ENCODE measurements at regions not wholly inside any gene's neighbourhood (a gene's known extent, or its start where the extent isn't known, plus 50 kb on each side); places are given as distances from the start of the nearest gene placed in this dataset.

DNA sequence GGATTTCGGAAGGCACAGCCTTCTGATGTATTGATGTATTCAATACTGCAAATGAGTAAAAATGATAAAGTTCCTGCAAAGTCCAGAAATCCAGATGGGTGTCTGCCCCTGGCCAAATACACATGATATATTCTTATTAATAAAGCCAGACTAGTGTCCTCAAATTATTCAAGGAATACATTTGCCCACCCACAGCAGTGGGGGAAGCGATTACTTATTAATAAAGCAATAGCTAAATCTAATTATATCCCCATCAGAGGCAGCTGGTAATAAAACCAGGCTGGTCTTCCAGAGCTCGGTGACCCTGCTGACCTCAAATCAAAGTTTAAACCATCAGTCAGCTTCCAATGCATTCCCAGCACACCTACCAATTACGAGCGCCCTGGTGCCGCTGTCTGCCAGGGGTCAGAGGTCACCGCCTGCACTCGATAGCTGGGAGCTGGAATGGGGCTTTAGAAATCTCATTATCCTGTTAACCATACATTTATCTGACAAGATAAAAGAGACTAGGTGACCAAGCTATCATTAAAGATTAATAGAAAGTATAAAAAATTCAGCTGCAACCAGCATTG, 330.3 kb downstream of the UACA start:
- no peak overlapping the region for H3K4me3 ChIP-seq (ENCODE audit: low read length)
- no peak for TF ChIP-seq CTCF (IDR thresholded peaks at IDR 0.05; ENCODE audit: insufficient read depth, low read depth, low read length, missing control alignments)
- no peak for DNase-seq (ENCODE audit: low read depth)

DNA sequence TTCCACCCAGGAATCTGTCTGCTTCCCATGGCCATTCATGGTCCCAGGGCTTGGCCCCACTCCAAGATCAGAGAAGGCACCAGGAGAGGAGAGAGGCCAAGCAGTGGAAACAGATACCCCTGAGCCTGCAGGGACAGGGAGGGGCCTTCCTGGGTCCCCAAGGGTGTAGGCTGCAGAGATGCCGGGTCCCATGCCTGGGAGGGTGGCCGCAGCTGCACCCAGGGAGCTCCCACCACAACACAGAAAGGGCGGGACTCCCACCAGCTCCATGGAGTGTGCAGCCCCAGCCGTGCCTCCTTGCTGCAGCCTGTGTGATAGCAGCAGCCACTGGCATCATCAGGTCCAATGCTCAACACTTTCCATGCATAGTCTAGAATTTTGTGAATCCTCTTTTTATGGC, 331.5 kb downstream of the UACA start:
- no peak for TF ChIP-seq CTCF (IDR thresholded peaks at IDR 0.05; ENCODE audit: insufficient read depth, low read depth, low read length, missing control alignments)
- no peak for DNase-seq (ENCODE audit: low read depth)
- no peak overlapping the region for H3K4me3 ChIP-seq (ENCODE audit: low read length)

DNA sequence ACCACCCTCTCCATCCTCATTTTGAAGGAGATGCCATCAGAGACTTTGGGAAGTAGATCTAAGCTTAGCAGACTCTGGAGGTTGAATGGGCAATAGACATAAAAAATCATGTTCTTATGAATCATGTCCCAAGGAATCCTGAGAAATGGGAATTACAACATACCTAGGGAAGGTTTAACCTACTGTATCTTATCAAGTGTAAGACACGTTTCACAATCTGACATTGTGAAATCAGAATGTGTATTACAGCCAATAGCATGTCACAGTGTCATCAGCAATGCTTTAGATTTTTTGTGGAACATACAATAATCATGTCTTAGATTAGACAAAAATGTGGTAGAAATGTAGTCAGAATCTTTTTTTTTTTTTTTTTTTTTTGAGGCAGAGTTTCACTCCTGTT, 332.4 kb upstream of the TLE3 start:
- peak; percentile 96 for DNase-seq (ENCODE audit: low read depth)
- TF ChIP-seq CTCF (IDR thresholded peaks at IDR 0.05; ENCODE audit: insufficient read depth, low read depth, low read length, missing control alignments), result no peak
- H3K4me3 ChIP-seq (ENCODE audit: low read length), result no peak overlapping the region

- TF ChIP-seq CTCF (IDR thresholded peaks at IDR 0.05; ENCODE audit: insufficient read depth, low read depth, low read length, missing control alignments), result no peak
- no peak for DNase-seq (ENCODE audit: low read depth)
- H3K4me3 ChIP-seq (ENCODE audit: low read length), result no peak overlapping the region
Measured at GRCh38 chr15:70429056-70429722, 331.5 kb upstream of the TLE3 start.

GRCh38 chr15:70428211-70428822, 330.6 kb upstream of the TLE3 start:
- no peak overlapping the region for H3K4me3 ChIP-seq (ENCODE audit: low read length)
- DNase-seq (ENCODE audit: low read depth), result no peak
- TF ChIP-seq CTCF (IDR thresholded peaks at IDR 0.05; ENCODE audit: insufficient read depth, low read depth, low read length, missing control alignments), result no peak

- peak; percentile 56 for DNase-seq (ENCODE audit: low read depth)
Measured at GRCh38 chr15:70427167-70428120, 329.7 kb upstream of the TLE3 start.

More at GRCh38 chr15:70427167-70428120, 329.7 kb upstream of the TLE3 start:
- TF ChIP-seq CTCF (IDR thresholded peaks at IDR 0.05; ENCODE audit: insufficient read depth, low read depth, low read length, missing control alignments), result peak; percentile 11
- H3K4me3 ChIP-seq (ENCODE audit: low read length), result no peak overlapping the region

Data from epithelial cell of esophagus (primary cell).